Sigmoid colon (tissue), 4 donors: ENCODE measurements at regions not wholly inside any gene's neighbourhood (a gene's known extent, or its start where the extent isn't known, plus 50 kb on each side); places are given as distances from the start of the nearest gene placed in this dataset.

ENCODE experiments used
- CTCF ChIP-seq, 4 experiments: fragments of 450-650 bp in 3 of 4; fragments of 200-600 bp in 1 of 4; IDR thresholded peaks; one replicate each; pipeline ENCODE4 v1.5.1; 2016 to 2019; ENCODE audit warnings: antibody characterized with exemption in 4 of 4, mild to moderate bottlenecking in 3 of 4, moderate library complexity in 2 of 4
- POLR2A ChIP-seq, 2 donors: fragments of 450-650 bp; IDR thresholded peaks; one replicate each; pipeline ENCODE4 v1.6.1; 2016; ENCODE audit warnings: antibody characterized with exemption in 2 of 2, mild to moderate bottlenecking in 2 of 2, moderate library complexity in 2 of 2
- POLR2AphosphoS5 ChIP-seq, 4 donors: sonication (generic); formaldehyde crosslinking; IDR thresholded peaks; one replicate each; pipeline ENCODE4 v1.6.1; 2017; ENCODE audit warnings: antibody characterized with exemption in 4 of 4

GRCh38 chr12:47397664-47398281 lies 308.1 kb downstream of the RPAP3 start:
- peak in 3 of 4 experiments; percentile 20 to 36 (median 24) for TF ChIP-seq CTCF (IDR thresholded peaks at IDR 0.05)
- TF ChIP-seq POLR2AphosphoS5 (IDR thresholded peaks at IDR 0.05): no peak
- TF ChIP-seq POLR2A (IDR thresholded peaks at IDR 0.05): no peak
